GM18951 (cell line): ENCODE measurements at regions not wholly inside any gene's neighbourhood (a gene's known extent, or its start where the extent isn't known, plus 50 kb on each side); places are given as distances from the start of the nearest gene placed in this dataset.

Experiments used
- POLR2A ChIP-seq: IDR thresholded peaks from 4 replicates; pipeline ENCODE4 v1.6.1; 2011; ENCODE audit warnings: mild to moderate bottlenecking; ENCODE audit not compliant: insufficient read length, insufficient read depth; ENCODE audit errors: extremely low read depth
- in situ Hi-C: fragments of 300-500 bp; cut with MboI; formaldehyde crosslinking; loops from one replicate; pipeline ENCODE4 v1.12.0; 2022; ENCODE audit warnings: low sequenced_read_pairs, mixed read lengths, inconsistent platforms; ENCODE audit not compliant: unreplicated experiment

- in situ Hi-C loops: no loop called here
- no peak for TF ChIP-seq POLR2A
These were observed 209.5 kb upstream of the TWIST2 start for GRCh38 chr2:238638100-238638981.

GRCh38 chr2:238638982-238639628 is 208.8 kb upstream of the TWIST2 start:
- no peak for TF ChIP-seq POLR2A
- in situ Hi-C loops: no loop called here

GRCh38 chr2:238640486-238640885 is 207.4 kb upstream of the TWIST2 start:
- no peak for TF ChIP-seq POLR2A
- in situ Hi-C loops: no loop called here

- in situ Hi-C loops: no loop called here
- no peak for TF ChIP-seq POLR2A
These were observed 204.9 kb upstream of the TWIST2 start for GRCh38 chr2:238642973-238643372.

- in situ Hi-C loops: no loop called here
- TF ChIP-seq POLR2A: no peak
These were observed 204.4 kb upstream of the TWIST2 start for GRCh38 chr2:238643400-238643907.

- no peak for TF ChIP-seq POLR2A
- in situ Hi-C loops: no loop called here
These were observed 203.5 kb upstream of the TWIST2 start for GRCh38 chr2:238644095-238645081.

- in situ Hi-C loops: no loop called here
- no peak for TF ChIP-seq POLR2A
These were observed 202.8 kb upstream of the TWIST2 start for GRCh38 chr2:238645095-238645494.

- no peak for TF ChIP-seq POLR2A
- in situ Hi-C loops: no loop called here
These were observed 202.2 kb upstream of the TWIST2 start for GRCh38 chr2:238645716-238646115.

GRCh38 chr2:238646281-238646680 is 201.6 kb upstream of the TWIST2 start:
- no peak for TF ChIP-seq POLR2A
- in situ Hi-C loops: no loop called here

DNA sequence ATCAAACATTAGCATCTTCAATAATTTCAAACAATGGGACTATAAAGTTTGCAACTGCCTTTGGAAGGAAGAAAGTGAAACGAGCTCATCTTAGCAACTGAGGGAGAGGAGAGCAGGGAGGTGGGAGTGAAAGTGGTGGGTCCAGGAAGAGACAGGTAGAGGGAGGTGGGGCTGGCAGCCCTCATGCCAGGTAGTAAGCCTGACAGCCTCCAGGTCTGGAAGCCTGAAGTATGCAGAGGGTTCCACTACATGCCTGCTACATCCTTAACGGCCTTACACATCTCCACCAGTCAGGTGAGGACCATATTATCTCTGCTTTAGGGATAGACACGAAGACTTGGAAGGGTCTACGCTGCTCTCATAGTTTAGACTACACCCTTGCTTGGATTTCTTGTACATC is 201.1 kb upstream of the TWIST2 start:
- in situ Hi-C loops: no loop called here
- no peak for TF ChIP-seq POLR2A

DNA sequence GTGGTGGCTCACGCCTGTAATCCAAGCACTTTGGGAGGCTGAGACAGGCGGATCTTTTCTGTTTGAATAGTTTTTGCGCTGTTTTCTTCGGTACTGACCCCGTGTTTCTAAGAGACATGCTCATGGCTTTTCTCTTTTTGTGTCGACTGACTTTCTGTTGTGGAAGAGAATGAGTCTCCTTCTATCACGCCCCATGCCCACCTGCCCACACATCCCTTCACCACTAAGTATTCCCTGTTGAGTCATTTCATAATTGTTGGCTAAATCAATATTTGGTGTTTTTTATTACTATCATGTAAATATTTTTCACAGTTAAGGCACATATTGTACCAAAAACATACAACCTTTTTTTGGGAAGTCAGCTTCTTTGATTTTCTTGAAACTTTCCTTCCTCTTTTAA is 198.8 kb upstream of the TWIST2 start:
- in situ Hi-C loops: no loop called here
- TF ChIP-seq POLR2A: no peak

- in situ Hi-C loops: no loop called here
- no peak for TF ChIP-seq POLR2A
These were observed 197.9 kb upstream of the TWIST2 start for GRCh38 chr2:238649936-238650518.
